ENCODE measurements at regions not wholly inside any gene's neighbourhood (a gene's known extent, or its start where the extent isn't known, plus 50 kb on each side); places are given as distances from the start of the nearest gene placed in this dataset.
"Not testable (repeated sequence)": the region's sequence is repeated elsewhere in the genome, so short reads cannot be mapped to it uniquely, and the experiment has no call there.

GRCh38 chrX:13380211-13380610 lies 60.4 kb upstream of the ATXN3L start:
- DNase-seq, result no peak

GRCh38 chrX:13378562-13379518 lies 59.0 kb upstream of the ATXN3L start:
- not testable (repeated sequence) for DNase-seq

- no peak for DNase-seq
These were observed 57.7 kb upstream of the ATXN3L start for GRCh38 chrX:13377550-13377934.

- DNase-seq, result no peak
These were observed 57.1 kb upstream of the ATXN3L start for GRCh38 chrX:13376857-13377549.

- DNase-seq, result not testable (repeated sequence)
These were observed 55.7 kb upstream of the ATXN3L start for GRCh38 chrX:13375596-13375995.

GRCh38 chrX:13374364-13374763 lies 54.5 kb upstream of the ATXN3L start:
- no peak for DNase-seq

GRCh38 chrX:13373431-13374187 lies 53.8 kb upstream of the ATXN3L start:
- no peak for DNase-seq

GRCh38 chrX:13373027-13373426 lies 53.2 kb upstream of the ATXN3L start:
- no peak for DNase-seq

GRCh38 chrX:13372203-13372980 lies 52.5 kb upstream of the ATXN3L start:
- DNase-seq, result no peak

- DNase-seq, result no peak
These were observed 51.3 kb upstream of the ATXN3L start for GRCh38 chrX:13371186-13371585.

GRCh38 chrX:13370713-13371112 lies 50.9 kb upstream of the ATXN3L start:
- DNase-seq, result no peak

All from stimulated activated CD4-positive, alpha-beta T cell treated with anti-CD3 and anti-CD28 coated beads, Interleukin-2, amount 100 ng/mL, for 48 hours (primary cell).